Right atrium auricular region (tissue), 2 donors: ENCODE measurements at regions not wholly inside any gene's neighbourhood (a gene's known extent, or its start where the extent isn't known, plus 50 kb on each side); places are given as distances from the start of the nearest gene placed in this dataset.

Experiments used
- DNase-seq: peaks from one replicate; pipeline ENCODE4 v3.0.0-alpha.2; 2019; ENCODE audit warnings: low spot score
- H3K27ac ChIP-seq, 2 donors: fragments of 200-600 bp; sonication (generic); 1 replicate in 1 of 2; 2 replicates in 1 of 2; pipeline ENCODE4 v1.5.1; 2016 to 2019
- H3K27me3 ChIP-seq, 2 donors: fragments of 200-600 bp; sonication (generic); one replicate each; pipeline versions ENCODE4 v1.5.1 to v1.6.0; 2017 to 2019
- H3K36me3 ChIP-seq: fragments of 200-600 bp; sonication (generic); one replicate; pipeline ENCODE4 v1.5.1; 2016
- H3K4me1 ChIP-seq, 2 donors: fragments of 200-600 bp; sonication (generic); one replicate each; pipeline versions ENCODE4 v1.5.1 to v1.6.0; 2017 to 2019
- H3K4me3 ChIP-seq, 2 donors: fragments of 200-600 bp; sonication (generic); 1 replicate in 1 of 2; 2 replicates in 1 of 2; pipeline ENCODE4 v1.5.1; 2017 to 2019; ENCODE audit warnings: mild to moderate bottlenecking in 1 of 2, moderate library complexity in 1 of 2
- H3K9me3 ChIP-seq, 2 donors: fragments of 200-600 bp; sonication (generic); one replicate each; pipeline ENCODE4 v1.5.1; 2019
- CTCF ChIP-seq, 2 donors: fragments of 200-600 bp; sonication (generic); IDR thresholded peaks; one replicate each; pipeline ENCODE4 v1.5.1; 2019; ENCODE audit warnings: antibody characterized with exemption in 2 of 2

- Histone ChIP-seq H3K27ac (no peak overlapping the region), H3K27me3 (no peaks in the 10 kb centered on the region), H3K36me3 (no peaks in the 10 kb centered on the region), H3K4me3 (no peak overlapping the region), H3K4me1 (peaks cover 0 to 24% of the 10 kb centered on the region in 2 donors), H3K9me3 (no peaks in the 10 kb centered on the region)
- TF ChIP-seq CTCF (IDR thresholded peaks at IDR 0.05): no peak
- no peak for DNase-seq
Observed at GRCh38 chr6:21955053-21955595, 341.7 kb downstream of the PRL start.

GRCh38 chr6:21955951-21956350 is 340.9 kb downstream of the PRL start:
- no peak for DNase-seq
- no peak overlapping the region for H3K27ac ChIP-seq
- no peaks in the 10 kb centered on the region for H3K36me3 ChIP-seq
- no peak overlapping the region for H3K4me3 ChIP-seq
- no peaks in the 10 kb centered on the region for H3K27me3 ChIP-seq
- TF ChIP-seq CTCF (IDR thresholded peaks at IDR 0.05): no peak
- H3K4me1 ChIP-seq: peaks cover 0 to 24% of the 10 kb centered on the region in 2 donors
- no peaks in the 10 kb centered on the region for H3K9me3 ChIP-seq

- H3K4me3 ChIP-seq: no peak overlapping the region
- H3K36me3 ChIP-seq: no peaks in the 10 kb centered on the region
- no peak for DNase-seq
- H3K27me3 ChIP-seq: no peaks in the 10 kb centered on the region
- H3K9me3 ChIP-seq: no peaks in the 10 kb centered on the region
- TF ChIP-seq CTCF (IDR thresholded peaks at IDR 0.05): no peak
- H3K4me1 ChIP-seq: peaks cover 0 to 13% of the 10 kb centered on the region in 2 donors
- no peak overlapping the region for H3K27ac ChIP-seq
Observed at GRCh38 chr6:21958428-21958827, 338.4 kb downstream of the PRL start.

GRCh38 chr6:21961226-21961625 is 335.6 kb downstream of the PRL start:
- Histone ChIP-seq H3K4me3 (no peak overlapping the region), H3K27me3 (no peaks in the 10 kb centered on the region), H3K9me3 (no peaks in the 10 kb centered on the region), H3K36me3 (no peaks in the 10 kb centered on the region), H3K4me1 (peaks cover 0 to 3% of the 10 kb centered on the region in 2 donors), H3K27ac (no peak overlapping the region)
- no peak for TF ChIP-seq CTCF (IDR thresholded peaks at IDR 0.05)
- no peak for DNase-seq

GRCh38 chr6:21965016-21965415 is 331.8 kb downstream of the PRL start:
- Histone ChIP-seq H3K9me3 (no peaks in the 10 kb centered on the region), H3K36me3 (no peaks in the 10 kb centered on the region), H3K4me1 (peaks cover 0 to 3% of the 10 kb centered on the region in 2 donors), H3K27me3 (no peaks in the 10 kb centered on the region), H3K27ac (no peak overlapping the region), H3K4me3 (no peak overlapping the region)
- TF ChIP-seq CTCF (IDR thresholded peaks at IDR 0.05): no peak
- DNase-seq: no peak

- Histone ChIP-seq H3K9me3 (no peaks in the 10 kb centered on the region), H3K27ac (no peak overlapping the region), H3K36me3 (no peaks in the 10 kb centered on the region), H3K4me1 (peaks cover 0 to 3% of the 10 kb centered on the region in 2 donors), H3K4me3 (no peak overlapping the region), H3K27me3 (no peaks in the 10 kb centered on the region)
- DNase-seq: no peak
- TF ChIP-seq CTCF (IDR thresholded peaks at IDR 0.05): no peak
Observed at GRCh38 chr6:21965953-21966539, 330.8 kb downstream of the PRL start.
